H9 (cell line): ENCODE measurements at regions not wholly inside any gene's neighbourhood (a gene's known extent, or its start where the extent isn't known, plus 50 kb on each side); places are given as distances from the start of the nearest gene placed in this dataset.

Experiments used
- DNase-seq: peaks from one replicate; pipeline ENCODE4 v3.0.0-alpha.2; 2017
- H2AFZ ChIP-seq: one replicate; pipeline ENCODE4 v1.6.1; 2013; ENCODE audit warnings: mild to moderate bottlenecking, low read length, control low read depth, moderate library complexity
- H2AK5ac ChIP-seq: 2 replicates; pipeline ENCODE4 v1.6.1; 2013; ENCODE audit warnings: low read length, control low read depth, mixed read lengths; ENCODE audit not compliant: insufficient read length
- H2BK120ac ChIP-seq: one replicate; pipeline ENCODE4 v1.6.1; 2013; ENCODE audit warnings: low read depth, mild to moderate bottlenecking, low read length, control low read depth, inconsistent platforms; ENCODE audit not compliant: poor library complexity, severe bottlenecking
- H2BK12ac ChIP-seq: 2 replicates; pipeline ENCODE4 v1.6.1; 2013; ENCODE audit warnings: low read length, control low read depth, mixed read lengths, low read depth; ENCODE audit not compliant: insufficient read length
- H2BK15ac ChIP-seq: 2 replicates; pipeline ENCODE4 v1.6.1; 2013; ENCODE audit warnings: low read depth, low read length, control low read depth
- H2BK20ac ChIP-seq: one replicate; pipeline ENCODE4 v1.6.1; 2013; ENCODE audit warnings: low read depth, mild to moderate bottlenecking, low read length, control low read depth, inconsistent platforms; ENCODE audit not compliant: poor library complexity, severe bottlenecking
- H2BK5ac ChIP-seq: 2 replicates; pipeline ENCODE4 v1.6.1; 2013; ENCODE audit warnings: low read length, control low read depth, mixed read lengths; ENCODE audit not compliant: insufficient read length
- H3K14ac ChIP-seq: 2 replicates; pipeline ENCODE4 v1.6.1; 2013; ENCODE audit warnings: low read length, control low read depth; ENCODE audit not compliant: insufficient read depth
- H3K18ac ChIP-seq: 2 replicates; pipeline ENCODE4 v1.6.1; 2013; ENCODE audit warnings: low read depth, mild to moderate bottlenecking, mixed read lengths, low read length, control low read depth; ENCODE audit not compliant: insufficient read length
- H3K23ac ChIP-seq: 2 replicates; pipeline ENCODE4 v1.6.1; 2013; ENCODE audit warnings: low read length, control low read depth, mixed read lengths, low read depth; ENCODE audit not compliant: insufficient read length
- H3K23me2 ChIP-seq: 2 replicates; pipeline ENCODE4 v1.6.1; 2013; ENCODE audit warnings: low read depth, mild to moderate bottlenecking, mixed read lengths, low read length, control low read depth; ENCODE audit not compliant: insufficient read length, poor library complexity, severe bottlenecking
- H3K27ac ChIP-seq: 2 replicates; pipeline ENCODE4 v1.5.1; 2013; ENCODE audit warnings: low read length, control low read depth, mixed read lengths, low read depth; ENCODE audit not compliant: insufficient read length
- H3K27me3 ChIP-seq: 2 replicates; pipeline ENCODE4 v1.6.1; 2013; ENCODE audit warnings: low read length, control low read depth, inconsistent platforms; ENCODE audit not compliant: insufficient read depth
- H3K4ac ChIP-seq: 2 replicates; pipeline ENCODE4 v1.6.1; 2013; ENCODE audit warnings: low read depth, mild to moderate bottlenecking, control low read depth, inconsistent platforms, low read length, moderate library complexity
- H3K4me1 ChIP-seq: 2 replicates; pipeline ENCODE4 v1.6.1; 2013; ENCODE audit warnings: low read length, control low read depth, inconsistent platforms; ENCODE audit not compliant: insufficient read depth
- H3K4me2 ChIP-seq: 2 replicates; pipeline ENCODE4 v1.6.1; 2013; ENCODE audit warnings: low read length, control low read depth, mixed read lengths; ENCODE audit not compliant: insufficient read length, insufficient read depth
- H3K56ac ChIP-seq: 2 replicates; pipeline ENCODE4 v1.6.1; 2013; ENCODE audit warnings: low read depth, mild to moderate bottlenecking, mixed read lengths, low read length, control low read depth; ENCODE audit not compliant: insufficient read length
- H3K79me1 ChIP-seq: 2 replicates; pipeline ENCODE4 v1.6.1; 2013; ENCODE audit warnings: low read depth, mild to moderate bottlenecking, moderate library complexity, low read length, control low read depth, inconsistent platforms; ENCODE audit not compliant: insufficient read depth, poor library complexity, severe bottlenecking
- H3K79me2 ChIP-seq: 2 replicates; pipeline ENCODE4 v1.6.1; 2013; ENCODE audit warnings: low read length, control low read depth, inconsistent platforms; ENCODE audit not compliant: insufficient read depth
- H3K9ac ChIP-seq: 2 replicates; pipeline ENCODE4 v1.6.1; 2013; ENCODE audit warnings: low read length, control low read depth, mixed read lengths; ENCODE audit not compliant: insufficient read length; ENCODE audit errors: extremely low read depth
- H3K9me3 ChIP-seq: one replicate; pipeline ENCODE4 v1.6.1; 2013; ENCODE audit warnings: low read depth, low read length, inconsistent platforms; ENCODE audit not compliant: control insufficient read depth
- H3T11ph ChIP-seq: one replicate; pipeline ENCODE4 v1.6.1; 2013; ENCODE audit warnings: mild to moderate bottlenecking, low read length, control low read depth, inconsistent platforms
- H4K20me1 ChIP-seq: one replicate; pipeline ENCODE4 v1.6.1; 2013; ENCODE audit not compliant: control insufficient read depth, insufficient read length, insufficient read depth
- H4K5ac ChIP-seq: 2 replicates; pipeline ENCODE4 v1.6.1; 2013; ENCODE audit warnings: low read depth, mild to moderate bottlenecking, mixed read lengths, low read length, control low read depth; ENCODE audit not compliant: insufficient read length
- H4K8ac ChIP-seq: replicated peaks from 2 replicates; pipeline ENCODE4 v1.6.1; 2013; ENCODE audit warnings: low read length, control low read depth, mixed read lengths, low read depth; ENCODE audit not compliant: insufficient read length
- H4K91ac ChIP-seq: 2 replicates; pipeline ENCODE4 v1.6.1; 2013; ENCODE audit warnings: low read depth, mild to moderate bottlenecking, moderate library complexity, mixed read lengths, low read length, control low read depth; ENCODE audit not compliant: insufficient read length
- H3K27ac Mint-ChIP-seq, 3 experiments: 2 replicates in 2 of 3; 3 replicates in 1 of 3; pipeline ENCODE4 v1.8.0; 2020 to 2021; ENCODE audit warnings: mixed read lengths in 3 of 3, mild to moderate bottlenecking in 1 of 3, moderate library complexity in 1 of 3
- H3K27me3 Mint-ChIP-seq: 2 replicates; pipeline ENCODE4 v1.8.0; 2021; ENCODE audit warnings: low read depth, mild to moderate bottlenecking, moderate library complexity, mixed read lengths
- H3K36me3 Mint-ChIP-seq, 3 experiments: 2 replicates in 2 of 3; 3 replicates in 1 of 3; pipeline ENCODE4 v1.8.0; 2020 to 2021; ENCODE audit warnings: low read depth in 3 of 3, mixed read lengths in 3 of 3; ENCODE audit not compliant: insufficient read depth in 1 of 3
- H3K4me1 Mint-ChIP-seq, 2 experiments: 2 replicates each; pipeline ENCODE4 v1.8.0; 2020; ENCODE audit warnings: mixed read lengths in 2 of 2
- H3K4me3 Mint-ChIP-seq, 2 experiments: 2 replicates in 1 of 2; 3 replicates in 1 of 2; pipeline ENCODE4 v1.8.0; 2020 to 2021; ENCODE audit warnings: mild to moderate bottlenecking in 2 of 2, mixed read lengths in 2 of 2, moderate library complexity in 1 of 2
- H3K9me3 Mint-ChIP-seq, 2 experiments: 2 replicates in 1 of 2; 3 replicates in 1 of 2; pipeline ENCODE4 v1.8.0; 2020; ENCODE audit warnings: mild to moderate bottlenecking in 2 of 2, mixed read lengths in 2 of 2, moderate library complexity in 1 of 2
- WGBS: extraction: QIAGEN DNeasy Blood & Tissue Kit; methylation state at CpG from one replicate; pipeline ENCODE4 v1.1.7; 2013; ENCODE audit warnings: missing lambda C conversion rate, low lambda C conversion rate, mixed read lengths; ENCODE audit not compliant: insufficient read length; ENCODE audit errors: extremely low coverage; 5-methylcytosine and 5-hydroxymethylcytosine counted together
- TF ChIP-seq, protein P1 (sequence below): fragments of 200-600 bp; sonication (generic); conservative IDR thresholded peaks from 3 replicates; pipeline ENCODE4 v1.8.0; 2021; ENCODE audit warnings: antibody characterized with exemption, mild to moderate bottlenecking

GRCh38 chr3:124607163-124607562 lies 123.1 kb upstream of the UMPS start:
- H3K9me3 Mint-ChIP-seq: no peaks in the 10 kb centered on the region; a peak in 1 of 5 replicates
- Histone ChIP-seq H3K4ac (no peak overlapping the region), H3T11ph (no peak overlapping the region), H4K20me1 (no peaks in the 10 kb centered on the region), H3K79me2 (no peaks in the 10 kb centered on the region), H4K5ac (no peak overlapping the region), H4K8ac (no peak overlapping the region), H3K56ac (no peak overlapping the region), H2BK5ac (no peak overlapping the region), H2BK15ac (no peak overlapping the region), H3K27ac (no peak overlapping the region), H3K18ac (no peak overlapping the region), H2BK20ac (no peak overlapping the region), H3K27me3 (no peaks in the 10 kb centered on the region), H3K9me3 (no peaks in the 10 kb centered on the region), H3K4me1 (no peaks in the 10 kb centered on the region), H2BK120ac (no peak overlapping the region), H2AFZ (no peak overlapping the region), H3K79me1 (no peaks in the 10 kb centered on the region), H3K14ac (no peak overlapping the region), H3K4me2 (no peak overlapping the region), H3K9ac (no peak overlapping the region), H2BK12ac (no peak overlapping the region), H2AK5ac (no peak overlapping the region), H4K91ac (no peak overlapping the region), H3K23me2 (no peaks in the 10 kb centered on the region), H3K23ac (no peak overlapping the region)
- H3K27ac Mint-ChIP-seq: no peak overlapping the region
- TF ChIP-seq, protein P1, sequence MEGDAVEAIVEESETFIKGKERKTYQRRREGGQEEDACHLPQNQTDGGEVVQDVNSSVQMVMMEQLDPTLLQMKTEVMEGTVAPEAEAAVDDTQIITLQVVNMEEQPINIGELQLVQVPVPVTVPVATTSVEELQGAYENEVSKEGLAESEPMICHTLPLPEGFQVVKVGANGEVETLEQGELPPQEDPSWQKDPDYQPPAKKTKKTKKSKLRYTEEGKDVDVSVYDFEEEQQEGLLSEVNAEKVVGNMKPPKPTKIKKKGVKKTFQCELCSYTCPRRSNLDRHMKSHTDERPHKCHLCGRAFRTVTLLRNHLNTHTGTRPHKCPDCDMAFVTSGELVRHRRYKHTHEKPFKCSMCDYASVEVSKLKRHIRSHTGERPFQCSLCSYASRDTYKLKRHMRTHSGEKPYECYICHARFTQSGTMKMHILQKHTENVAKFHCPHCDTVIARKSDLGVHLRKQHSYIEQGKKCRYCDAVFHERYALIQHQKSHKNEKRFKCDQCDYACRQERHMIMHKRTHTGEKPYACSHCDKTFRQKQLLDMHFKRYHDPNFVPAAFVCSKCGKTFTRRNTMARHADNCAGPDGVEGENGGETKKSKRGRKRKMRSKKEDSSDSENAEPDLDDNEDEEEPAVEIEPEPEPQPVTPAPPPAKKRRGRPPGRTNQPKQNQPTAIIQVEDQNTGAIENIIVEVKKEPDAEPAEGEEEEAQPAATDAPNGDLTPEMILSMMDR: no peak
- no peaks in the 10 kb centered on the region for H3K36me3 Mint-ChIP-seq
- no peaks in the 10 kb centered on the region for H3K27me3 Mint-ChIP-seq
- no peak overlapping the region for H3K4me3 Mint-ChIP-seq
- no peak for DNase-seq
- WGBS: no CpG with 5 or more reads among the region's 1 CpG
- H3K4me1 Mint-ChIP-seq: peaks cover 5 to 14% of the 10 kb centered on the region in 2 experiments
